ENCODE measurements at regions not wholly inside any gene's neighbourhood (a gene's known extent, or its start where the extent isn't known, plus 50 kb on each side); places are given as distances from the start of the nearest gene placed in this dataset.

DNA sequence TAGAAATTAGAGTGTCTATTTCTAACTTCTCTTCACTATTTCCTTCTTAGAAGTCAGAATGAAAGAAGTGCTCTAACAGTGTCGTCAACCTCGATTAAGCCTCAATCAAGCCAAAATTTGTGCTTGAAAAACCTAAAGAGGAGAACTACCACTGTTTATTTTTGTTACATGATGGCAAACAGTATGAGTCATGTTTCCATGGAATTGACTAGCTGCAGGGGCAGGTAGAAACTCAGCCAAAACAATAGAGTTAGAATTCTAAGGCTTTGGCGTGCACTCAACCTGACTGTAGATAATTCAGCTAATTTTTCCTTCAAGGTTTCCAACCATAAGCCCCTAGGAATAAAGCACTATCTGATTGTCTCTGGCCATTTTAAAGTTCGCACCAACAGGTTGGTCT, 415.9 kb downstream of the ETS1 start:
- Mint-ChIP-seq H3K27ac (no peak overlapping the region), H3K4me3 (no peak overlapping the region), H3K9me3 (no peaks in the 10 kb centered on the region), H3K27me3 (no peaks in the 10 kb centered on the region), H3K36me3 (ENCODE audit: low read depth) (no peaks in the 10 kb centered on the region), H3K4me1 (ENCODE audit: low read depth) (peaks cover 16% of the 10 kb centered on the region)
- DNase-seq (no peak), ATAC-seq (no peak)
- intact Hi-C loops (cut with micrococcal nuclease) = loop anchor here (5.0 kb wide), 2 partner anchors 116 to 341 kb away; no protein-coding TSS in a partner anchor
- POLR2A ChIA-PET = interaction anchor here (0.7 to 1.2 kb wide), 3 partner anchors 12 to 461 kb away, joined by 3 read pairs; no protein-coding TSS in a partner anchor
- CTCF ChIA-PET = interaction anchor here (0.8 to 11.1 kb wide), 37 partner anchors 10 to 785 kb away, joined by 3 to 155 read pairs (median 6); no protein-coding TSS in a partner anchor
- TF ChIP-seq, protein P1, sequence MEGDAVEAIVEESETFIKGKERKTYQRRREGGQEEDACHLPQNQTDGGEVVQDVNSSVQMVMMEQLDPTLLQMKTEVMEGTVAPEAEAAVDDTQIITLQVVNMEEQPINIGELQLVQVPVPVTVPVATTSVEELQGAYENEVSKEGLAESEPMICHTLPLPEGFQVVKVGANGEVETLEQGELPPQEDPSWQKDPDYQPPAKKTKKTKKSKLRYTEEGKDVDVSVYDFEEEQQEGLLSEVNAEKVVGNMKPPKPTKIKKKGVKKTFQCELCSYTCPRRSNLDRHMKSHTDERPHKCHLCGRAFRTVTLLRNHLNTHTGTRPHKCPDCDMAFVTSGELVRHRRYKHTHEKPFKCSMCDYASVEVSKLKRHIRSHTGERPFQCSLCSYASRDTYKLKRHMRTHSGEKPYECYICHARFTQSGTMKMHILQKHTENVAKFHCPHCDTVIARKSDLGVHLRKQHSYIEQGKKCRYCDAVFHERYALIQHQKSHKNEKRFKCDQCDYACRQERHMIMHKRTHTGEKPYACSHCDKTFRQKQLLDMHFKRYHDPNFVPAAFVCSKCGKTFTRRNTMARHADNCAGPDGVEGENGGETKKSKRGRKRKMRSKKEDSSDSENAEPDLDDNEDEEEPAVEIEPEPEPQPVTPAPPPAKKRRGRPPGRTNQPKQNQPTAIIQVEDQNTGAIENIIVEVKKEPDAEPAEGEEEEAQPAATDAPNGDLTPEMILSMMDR (IDR thresholded peaks at IDR 0.05) = no peak

DNA sequence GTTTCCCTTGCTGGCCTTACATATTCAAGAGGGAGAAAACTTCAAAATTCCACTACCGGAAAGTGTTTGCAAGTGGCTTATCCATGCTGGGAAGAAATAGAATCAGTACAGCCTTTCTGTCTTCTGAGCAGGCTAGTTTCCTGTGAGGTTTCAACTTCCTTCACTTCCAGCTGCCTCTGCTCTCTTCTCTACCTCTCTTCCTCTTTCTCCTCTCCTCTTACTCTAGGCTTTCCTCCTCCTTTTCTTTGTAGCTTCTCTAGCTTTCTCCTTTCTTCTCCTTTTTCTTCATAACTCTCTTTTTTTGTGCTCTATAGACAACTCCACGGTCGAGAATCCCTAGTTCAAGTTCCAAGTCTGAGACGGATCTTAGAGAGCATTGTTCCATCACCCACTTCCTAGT, 421.8 kb downstream of the ETS1 start:
- POLR2A ChIA-PET = interaction anchor here (1.5 kb wide), 1 partner anchor 292 kb away, joined by 3 read pairs; no protein-coding TSS in a partner anchor
- Mint-ChIP-seq H3K9me3 (no peaks in the 10 kb centered on the region), H3K27ac (no peak overlapping the region), H3K27me3 (no peaks in the 10 kb centered on the region), H3K4me3 (no peak overlapping the region), H3K36me3 (ENCODE audit: low read depth) (no peaks in the 10 kb centered on the region), H3K4me1 (ENCODE audit: low read depth) (peaks cover 6% of the 10 kb centered on the region)
- ATAC-seq (no peak), DNase-seq (no peak)
- CTCF ChIA-PET = interaction anchor here (0.7 to 1.5 kb wide), 5 partner anchors 9 to 666 kb away, joined by 3 to 4 read pairs (median 3); no protein-coding TSS in a partner anchor
- intact Hi-C loops (cut with micrococcal nuclease) = no loop called here
- TF ChIP-seq, protein P1 (IDR thresholded peaks at IDR 0.05) = no peak

DNA sequence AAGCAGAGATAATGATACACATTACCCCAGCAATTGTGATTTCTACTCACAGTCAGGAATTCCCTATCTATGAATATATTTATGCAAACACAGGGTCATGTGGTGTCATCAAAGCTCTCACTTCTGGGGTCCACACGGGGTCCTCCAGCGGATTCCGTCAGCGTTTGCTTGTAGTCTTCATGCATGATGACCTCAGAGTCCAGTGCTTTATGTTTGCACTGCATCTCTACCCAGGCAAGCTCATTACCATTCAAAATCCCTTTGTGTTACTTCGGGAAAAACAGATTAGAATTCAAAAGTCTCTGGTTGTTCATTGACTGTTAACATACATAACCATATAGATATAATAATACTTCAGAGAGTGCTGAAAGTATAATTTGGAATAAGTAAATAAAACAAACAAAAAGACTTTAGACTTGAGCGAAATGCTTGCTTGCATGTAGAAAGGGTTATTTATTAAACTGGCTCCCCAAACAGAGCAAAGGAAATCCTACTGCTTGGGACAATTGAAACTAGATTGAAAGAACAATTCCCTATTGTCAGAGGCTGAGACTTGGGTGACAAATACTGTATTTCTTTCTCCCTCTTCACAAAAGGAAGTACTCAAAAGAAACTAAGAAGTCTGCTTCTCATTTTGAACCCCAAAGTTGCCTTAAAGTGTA, 423.1 kb downstream of the ETS1 start:
- Mint-ChIP-seq H3K27me3 (no peaks in the 10 kb centered on the region), H3K9me3 (no peaks in the 10 kb centered on the region), H3K4me1 (ENCODE audit: low read depth) (peaks cover 6% of the 10 kb centered on the region), H3K4me3 (no peak overlapping the region), H3K27ac (no peak overlapping the region), H3K36me3 (ENCODE audit: low read depth) (no peaks in the 10 kb centered on the region)
- ChIA-PET POLR2A (no interaction called here), CTCF (interaction anchor here (0.6 to 8.3 kb wide), 8 partner anchors 7 to 694 kb away, joined by 3 to 155 read pairs (median 4); no protein-coding TSS in a partner anchor)
- intact Hi-C loops (cut with micrococcal nuclease) = no loop called here
- TF ChIP-seq, protein P1 (IDR thresholded peaks at IDR 0.05) = no peak
- DNase-seq (no peak), ATAC-seq (no peak)

DNA sequence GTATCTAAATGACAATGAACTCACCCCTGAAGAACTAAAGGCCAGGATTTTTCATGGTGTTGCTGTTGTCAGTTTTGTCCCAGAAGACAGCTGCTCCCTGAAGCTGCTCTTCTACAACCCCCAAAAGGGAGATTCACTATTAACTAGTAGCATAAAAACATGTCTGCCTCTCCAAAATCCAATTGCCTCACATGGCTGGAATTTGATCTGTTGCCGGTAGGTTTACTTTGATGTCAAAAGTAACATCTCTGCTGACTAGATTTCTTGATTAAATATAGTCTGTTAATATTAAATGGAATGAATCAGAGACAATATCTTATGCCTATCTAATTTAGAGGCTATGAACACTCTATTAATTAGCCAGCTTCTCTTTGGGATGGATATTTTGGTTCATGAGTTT, 425.4 kb downstream of the ETS1 start:
- Mint-ChIP-seq H3K27me3 (no peaks in the 10 kb centered on the region), H3K36me3 (ENCODE audit: low read depth) (no peaks in the 10 kb centered on the region), H3K9me3 (no peaks in the 10 kb centered on the region), H3K4me3 (no peak overlapping the region), H3K27ac (no peak overlapping the region), H3K4me1 (ENCODE audit: low read depth) (peaks cover 15% of the 10 kb centered on the region)
- intact Hi-C loops (cut with micrococcal nuclease) = no loop called here
- ATAC-seq = no peak
- DNase-seq = no peak
- CTCF ChIA-PET = interaction anchor here (0.8 to 8.3 kb wide), 6 partner anchors 9 to 685 kb away, joined by 3 to 155 read pairs (median 32); no protein-coding TSS in a partner anchor
- TF ChIP-seq, protein P1 (IDR thresholded peaks at IDR 0.05) = no peak
- POLR2A ChIA-PET = no interaction called here

DNA sequence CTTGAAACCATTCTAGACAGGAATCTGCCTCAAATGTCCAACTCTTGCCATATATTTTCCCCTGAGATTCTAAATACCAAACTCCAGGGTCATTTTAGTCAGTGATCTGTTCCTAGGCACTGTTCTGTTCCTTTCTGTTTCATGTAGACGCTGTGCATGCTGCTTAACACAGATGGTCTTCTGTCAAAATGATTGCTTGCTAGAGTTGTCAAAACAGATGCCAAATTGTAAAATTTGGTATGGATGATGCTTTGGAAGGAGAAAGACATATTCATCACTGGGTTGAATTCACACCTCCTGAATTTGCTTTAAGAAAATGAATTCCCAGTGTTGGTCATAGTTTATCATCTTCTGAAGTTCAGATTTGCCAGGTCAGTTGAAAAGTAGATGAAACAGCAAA, 425.9 kb downstream of the ETS1 start:
- TF ChIP-seq, protein P1 (IDR thresholded peaks at IDR 0.05) = no peak
- Mint-ChIP-seq H3K9me3 (no peaks in the 10 kb centered on the region), H3K4me3 (no peak overlapping the region), H3K27me3 (no peaks in the 10 kb centered on the region), H3K36me3 (ENCODE audit: low read depth) (no peaks in the 10 kb centered on the region), H3K4me1 (ENCODE audit: low read depth) (peaks cover 17% of the 10 kb centered on the region), H3K27ac (no peak overlapping the region)
- POLR2A ChIA-PET = no interaction called here
- CTCF ChIA-PET = interaction anchor here (0.7 to 8.3 kb wide), 8 partner anchors 10 to 685 kb away, joined by 3 to 155 read pairs (median 30); no protein-coding TSS in a partner anchor
- ATAC-seq = no peak
- intact Hi-C loops (cut with micrococcal nuclease) = no loop called here
- no peak for DNase-seq
